ENCODE measurements at regions not wholly inside any gene's neighbourhood (a gene's known extent, or its start where the extent isn't known, plus 50 kb on each side); places are given as distances from the start of the nearest gene placed in this dataset.

DNA sequence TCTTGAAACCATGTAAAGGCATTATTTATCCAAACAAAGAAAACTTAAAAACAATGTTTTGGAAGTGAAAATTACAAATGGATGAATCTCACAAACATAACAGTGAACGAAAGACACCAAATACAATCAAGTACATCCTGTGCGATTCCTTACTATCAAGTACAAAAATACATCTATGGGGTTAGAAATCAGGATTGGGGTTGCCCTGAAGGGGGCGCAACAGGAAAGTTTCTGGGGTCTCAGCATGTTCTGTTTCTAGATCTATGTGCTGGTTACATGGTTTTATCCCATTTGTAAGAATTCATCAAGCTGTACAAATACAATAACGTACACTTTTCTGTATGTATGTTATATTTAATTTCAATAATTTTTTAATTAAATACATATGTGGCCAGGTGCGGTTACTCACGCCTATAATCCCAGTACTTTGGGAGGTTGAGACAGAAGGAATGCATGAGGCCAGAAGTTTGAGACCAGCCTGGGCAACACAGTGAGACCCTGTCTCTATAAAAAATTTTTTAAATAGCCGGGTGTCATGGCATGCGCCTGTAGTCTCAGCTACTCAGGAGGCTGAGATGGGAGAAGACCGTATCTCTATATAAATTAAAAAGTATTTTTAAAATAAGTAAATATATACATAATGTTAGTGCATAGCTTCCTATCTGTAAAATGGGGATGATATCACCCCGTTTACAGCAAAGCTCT is 121.5 kb upstream of the SOD1 start (continued):
- TF ChIP-seq, protein P1, sequence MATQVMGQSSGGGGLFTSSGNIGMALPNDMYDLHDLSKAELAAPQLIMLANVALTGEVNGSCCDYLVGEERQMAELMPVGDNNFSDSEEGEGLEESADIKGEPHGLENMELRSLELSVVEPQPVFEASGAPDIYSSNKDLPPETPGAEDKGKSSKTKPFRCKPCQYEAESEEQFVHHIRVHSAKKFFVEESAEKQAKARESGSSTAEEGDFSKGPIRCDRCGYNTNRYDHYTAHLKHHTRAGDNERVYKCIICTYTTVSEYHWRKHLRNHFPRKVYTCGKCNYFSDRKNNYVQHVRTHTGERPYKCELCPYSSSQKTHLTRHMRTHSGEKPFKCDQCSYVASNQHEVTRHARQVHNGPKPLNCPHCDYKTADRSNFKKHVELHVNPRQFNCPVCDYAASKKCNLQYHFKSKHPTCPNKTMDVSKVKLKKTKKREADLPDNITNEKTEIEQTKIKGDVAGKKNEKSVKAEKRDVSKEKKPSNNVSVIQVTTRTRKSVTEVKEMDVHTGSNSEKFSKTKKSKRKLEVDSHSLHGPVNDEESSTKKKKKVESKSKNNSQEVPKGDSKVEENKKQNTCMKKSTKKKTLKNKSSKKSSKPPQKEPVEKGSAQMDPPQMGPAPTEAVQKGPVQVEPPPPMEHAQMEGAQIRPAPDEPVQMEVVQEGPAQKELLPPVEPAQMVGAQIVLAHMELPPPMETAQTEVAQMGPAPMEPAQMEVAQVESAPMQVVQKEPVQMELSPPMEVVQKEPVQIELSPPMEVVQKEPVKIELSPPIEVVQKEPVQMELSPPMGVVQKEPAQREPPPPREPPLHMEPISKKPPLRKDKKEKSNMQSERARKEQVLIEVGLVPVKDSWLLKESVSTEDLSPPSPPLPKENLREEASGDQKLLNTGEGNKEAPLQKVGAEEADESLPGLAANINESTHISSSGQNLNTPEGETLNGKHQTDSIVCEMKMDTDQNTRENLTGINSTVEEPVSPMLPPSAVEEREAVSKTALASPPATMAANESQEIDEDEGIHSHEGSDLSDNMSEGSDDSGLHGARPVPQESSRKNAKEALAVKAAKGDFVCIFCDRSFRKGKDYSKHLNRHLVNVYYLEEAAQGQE (IDR thresholded peaks at IDR 0.05): no peak
- no peak for TF ChIP-seq YY1 (IDR thresholded peaks at IDR 0.05)

DNA sequence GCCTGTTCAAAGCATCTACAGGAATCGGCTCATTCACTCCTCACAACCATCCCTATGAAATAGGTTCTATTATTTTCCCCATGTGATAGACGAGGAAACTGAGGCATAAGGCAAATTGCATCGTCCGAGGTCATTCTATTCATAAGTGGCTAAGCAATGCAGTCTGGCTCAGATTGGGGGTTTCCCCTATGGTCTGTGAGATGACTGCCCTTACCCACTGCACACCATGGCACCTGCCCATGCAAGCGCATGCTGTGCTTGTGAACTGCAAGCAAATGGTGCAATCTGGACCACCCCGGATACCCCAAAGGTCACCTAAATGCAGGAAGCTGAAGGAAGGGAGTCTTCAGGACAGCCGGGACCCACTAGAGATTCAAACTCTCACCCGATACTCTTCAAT is 123.4 kb upstream of the SOD1 start:
- TF ChIP-seq, protein P1 (IDR thresholded peaks at IDR 0.05): no peak
- TF ChIP-seq, protein P2, sequence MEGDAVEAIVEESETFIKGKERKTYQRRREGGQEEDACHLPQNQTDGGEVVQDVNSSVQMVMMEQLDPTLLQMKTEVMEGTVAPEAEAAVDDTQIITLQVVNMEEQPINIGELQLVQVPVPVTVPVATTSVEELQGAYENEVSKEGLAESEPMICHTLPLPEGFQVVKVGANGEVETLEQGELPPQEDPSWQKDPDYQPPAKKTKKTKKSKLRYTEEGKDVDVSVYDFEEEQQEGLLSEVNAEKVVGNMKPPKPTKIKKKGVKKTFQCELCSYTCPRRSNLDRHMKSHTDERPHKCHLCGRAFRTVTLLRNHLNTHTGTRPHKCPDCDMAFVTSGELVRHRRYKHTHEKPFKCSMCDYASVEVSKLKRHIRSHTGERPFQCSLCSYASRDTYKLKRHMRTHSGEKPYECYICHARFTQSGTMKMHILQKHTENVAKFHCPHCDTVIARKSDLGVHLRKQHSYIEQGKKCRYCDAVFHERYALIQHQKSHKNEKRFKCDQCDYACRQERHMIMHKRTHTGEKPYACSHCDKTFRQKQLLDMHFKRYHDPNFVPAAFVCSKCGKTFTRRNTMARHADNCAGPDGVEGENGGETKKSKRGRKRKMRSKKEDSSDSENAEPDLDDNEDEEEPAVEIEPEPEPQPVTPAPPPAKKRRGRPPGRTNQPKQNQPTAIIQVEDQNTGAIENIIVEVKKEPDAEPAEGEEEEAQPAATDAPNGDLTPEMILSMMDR (IDR thresholded peaks at IDR 0.05; ENCODE audit: low read depth, low read length, missing input control): no peak
- TF ChIP-seq, protein P3, sequence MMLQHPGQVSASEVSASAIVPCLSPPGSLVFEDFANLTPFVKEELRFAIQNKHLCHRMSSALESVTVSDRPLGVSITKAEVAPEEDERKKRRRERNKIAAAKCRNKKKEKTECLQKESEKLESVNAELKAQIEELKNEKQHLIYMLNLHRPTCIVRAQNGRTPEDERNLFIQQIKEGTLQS (IDR thresholded peaks at IDR 0.05): no peak
- Histone ChIP-seq H3K27ac (ENCODE audit: low read depth in 1 of 2, low read length in 2 of 2) (no peak overlapping the region), H3K36me3 (ENCODE audit: control insufficient read depth in 4 of 4, insufficient read depth in 3 of 4, low read depth in 1 of 4, low read length in 3 of 4) (no peaks in the 10 kb centered on the region), H3K4me1 (ENCODE audit: control insufficient read depth in 4 of 4, insufficient read depth in 4 of 4, low read length in 3 of 4) (no peaks in the 10 kb centered on the region), H3K9me3 (ENCODE audit: control insufficient read depth in 4 of 4, low read length in 3 of 4) (no peaks in the 10 kb centered on the region), H3K27me3 (ENCODE audit: control insufficient read depth in 4 of 4, insufficient read depth in 4 of 4, low read length in 3 of 4) (no peaks in the 10 kb centered on the region), H3K4me3 (ENCODE audit: low read depth in 1 of 3, low read length in 3 of 3) (no peak overlapping the region), H3K9ac (ENCODE audit: low read depth in 1 of 2, low read length in 2 of 2) (no peak overlapping the region)
- WGBS: 94% methylated on average over 8 of the region's 8 CpGs
- DNase-seq (ENCODE audit: low spot score): no peak

DNA sequence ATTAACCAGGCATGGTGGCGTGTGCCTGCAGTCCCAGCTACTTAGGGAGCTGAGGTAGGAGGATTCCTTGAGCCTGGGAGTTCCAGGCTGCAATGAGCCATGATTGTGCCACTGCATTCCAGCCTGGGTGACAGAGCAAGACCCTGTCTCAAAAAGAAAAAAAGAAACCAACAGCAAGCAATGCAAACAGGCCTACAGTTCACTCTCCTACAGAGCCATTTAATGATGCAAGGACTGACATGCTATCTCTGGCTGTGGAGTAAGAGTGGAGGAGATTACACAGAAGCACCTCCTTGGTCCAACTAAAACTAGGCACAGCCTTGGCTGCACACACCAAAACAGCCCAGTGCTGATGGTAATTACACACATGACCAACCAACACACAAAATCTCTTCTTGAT is 127.5 kb upstream of the SOD1 start:
- DNase-seq (ENCODE audit: low spot score): no peak
- Histone ChIP-seq H3K36me3 (ENCODE audit: control insufficient read depth in 4 of 4, insufficient read depth in 3 of 4, low read depth in 1 of 4, low read length in 3 of 4) (no peaks in the 10 kb centered on the region), H3K27ac (ENCODE audit: low read depth in 1 of 2, low read length in 2 of 2) (no peak overlapping the region), H3K4me3 (ENCODE audit: low read depth in 1 of 3, low read length in 3 of 3) (no peak overlapping the region), H3K9ac (ENCODE audit: low read depth in 1 of 2, low read length in 2 of 2) (no peak overlapping the region), H3K27me3 (ENCODE audit: control insufficient read depth in 4 of 4, insufficient read depth in 4 of 4, low read length in 3 of 4) (no peaks in the 10 kb centered on the region), H3K4me1 (ENCODE audit: control insufficient read depth in 4 of 4, insufficient read depth in 4 of 4, low read length in 3 of 4) (peaks cover 0 to 2% (median 0%) of the 10 kb centered on the region in 4 donors), H3K9me3 (ENCODE audit: control insufficient read depth in 4 of 4, low read length in 3 of 4) (no peaks in the 10 kb centered on the region)
- WGBS: 92% methylated on average over 1 of the region's 1 CpG
- TF ChIP-seq TAF1 (conservative IDR thresholded peaks at IDR 0.05) (no peak), RAD21 (IDR thresholded peaks at IDR 0.05) (no peak), FOXA2 (IDR thresholded peaks at IDR 0.05) (no peak), RXRA (IDR thresholded peaks at IDR 0.05) (no peak), GABPA (IDR thresholded peaks at IDR 0.05 in 1 of 2, conservative IDR thresholded peaks at IDR 0.05 in 1 of 2) (no peak), HNF4A (conservative IDR thresholded peaks at IDR 0.05) (no peak), EGR1 (IDR thresholded peaks at IDR 0.05; ENCODE audit: low read depth in 2 of 2) (no peak)
- TF ChIP-seq, protein P4, sequence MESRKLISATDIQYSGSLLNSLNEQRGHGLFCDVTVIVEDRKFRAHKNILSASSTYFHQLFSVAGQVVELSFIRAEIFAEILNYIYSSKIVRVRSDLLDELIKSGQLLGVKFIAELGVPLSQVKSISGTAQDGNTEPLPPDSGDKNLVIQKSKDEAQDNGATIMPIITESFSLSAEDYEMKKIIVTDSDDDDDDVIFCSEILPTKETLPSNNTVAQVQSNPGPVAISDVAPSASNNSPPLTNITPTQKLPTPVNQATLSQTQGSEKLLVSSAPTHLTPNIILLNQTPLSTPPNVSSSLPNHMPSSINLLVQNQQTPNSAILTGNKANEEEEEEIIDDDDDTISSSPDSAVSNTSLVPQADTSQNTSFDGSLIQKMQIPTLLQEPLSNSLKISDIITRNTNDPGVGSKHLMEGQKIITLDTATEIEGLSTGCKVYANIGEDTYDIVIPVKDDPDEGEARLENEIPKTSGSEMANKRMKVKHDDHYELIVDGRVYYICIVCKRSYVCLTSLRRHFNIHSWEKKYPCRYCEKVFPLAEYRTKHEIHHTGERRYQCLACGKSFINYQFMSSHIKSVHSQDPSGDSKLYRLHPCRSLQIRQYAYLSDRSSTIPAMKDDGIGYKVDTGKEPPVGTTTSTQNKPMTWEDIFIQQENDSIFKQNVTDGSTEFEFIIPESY (IDR thresholded peaks at IDR 0.05): no peak
- TF ChIP-seq, protein P1 (IDR thresholded peaks at IDR 0.05): no peak

Measured in liver (tissue), 8 donors.